Hepatocyte (in vitro differentiated cells): ENCODE measurements at regions not wholly inside any gene's neighbourhood (a gene's known extent, or its start where the extent isn't known, plus 50 kb on each side); places are given as distances from the start of the nearest gene placed in this dataset.

Source experiments
- DNase-seq: peaks from one replicate; pipeline ENCODE4 v3.0.0-alpha.2; 2016; ENCODE audit warnings: low spot score
- H2AFZ ChIP-seq: fragments of 200-600 bp; sonication (generic); 2 replicates; pipeline ENCODE4 v1.6.0; 2016; ENCODE audit warnings: antibody characterized with exemption, mild to moderate bottlenecking
- H3K27ac ChIP-seq: fragments of 200-600 bp; sonication (generic); 2 replicates; pipeline ENCODE4 v1.5.1; 2016; ENCODE audit warnings: mild to moderate bottlenecking
- H3K27me3 ChIP-seq: fragments of 200-600 bp; sonication (generic); 2 replicates; pipeline ENCODE4 v1.6.1; 2016
- H3K36me3 ChIP-seq: fragments of 200-600 bp; sonication (generic); replicated peaks from 2 replicates; pipeline ENCODE4 v1.5.1; 2016; ENCODE audit warnings: low read depth; ENCODE audit not compliant: insufficient read depth
- H3K4me1 ChIP-seq: fragments of 200-600 bp; sonication (generic); 2 replicates; pipeline ENCODE4 v1.5.1; 2016; ENCODE audit warnings: mild to moderate bottlenecking, moderate library complexity; ENCODE audit not compliant: insufficient read depth
- H3K4me2 ChIP-seq: fragments of 200-600 bp; sonication (generic); 2 replicates; pipeline ENCODE4 v1.6.0; 2016
- H3K4me3 ChIP-seq: fragments of 200-600 bp; sonication (generic); 2 replicates; pipeline ENCODE4 v1.5.1; 2016; ENCODE audit warnings: mild to moderate bottlenecking
- H3K79me2 ChIP-seq: fragments of 200-600 bp; sonication (generic); 2 replicates; pipeline ENCODE4 v1.6.0; 2017; ENCODE audit warnings: mild to moderate bottlenecking
- H3K9me2 ChIP-seq: fragments of 200-600 bp; sonication (generic); replicated peaks from 2 replicates; pipeline ENCODE4 v1.6.0; 2017; ENCODE audit warnings: mild to moderate bottlenecking; ENCODE audit not compliant: insufficient read depth
- H3K9me3 ChIP-seq: fragments of 200-600 bp; sonication (generic); 2 replicates; pipeline ENCODE4 v1.5.1; 2016; ENCODE audit warnings: low read depth, mild to moderate bottlenecking
- H4K20me1 ChIP-seq: fragments of 200-600 bp; sonication (generic); 2 replicates; pipeline ENCODE4 v1.6.0; 2016; ENCODE audit warnings: mild to moderate bottlenecking; ENCODE audit not compliant: insufficient read depth, poor library complexity, severe bottlenecking
- EZH2 ChIP-seq: fragments of 200-600 bp; sonication (generic); IDR thresholded peaks from 2 replicates; pipeline ENCODE4 v1.6.1; 2016; ENCODE audit warnings: antibody characterized with exemption, mild to moderate bottlenecking, borderline replicate concordance
- EZH2phosphoT487 ChIP-seq: fragments of 200-600 bp; sonication (generic); IDR thresholded peaks from one replicate; pipeline ENCODE4 v1.6.1; 2018; ENCODE audit warnings: antibody characterized with exemption, mild to moderate bottlenecking, low read depth, moderate library complexity; ENCODE audit not compliant: unreplicated experiment, severe bottlenecking
- WGBS: methylation state at CpG from one replicate; pipeline ENCODE4 v1.1.6; 2016; ENCODE audit warnings: low lambda C conversion rate; ENCODE audit errors: missing lambda C conversion rate; 5-methylcytosine and 5-hydroxymethylcytosine counted together
- TF ChIP-seq, protein P1 (sequence below): fragments of 200-600 bp; sonication (generic); IDR thresholded peaks from 2 replicates; pipeline ENCODE4 v1.5.1; 2016; ENCODE audit warnings: antibody characterized with exemption, mild to moderate bottlenecking; ENCODE audit not compliant: poor library complexity

DNA sequence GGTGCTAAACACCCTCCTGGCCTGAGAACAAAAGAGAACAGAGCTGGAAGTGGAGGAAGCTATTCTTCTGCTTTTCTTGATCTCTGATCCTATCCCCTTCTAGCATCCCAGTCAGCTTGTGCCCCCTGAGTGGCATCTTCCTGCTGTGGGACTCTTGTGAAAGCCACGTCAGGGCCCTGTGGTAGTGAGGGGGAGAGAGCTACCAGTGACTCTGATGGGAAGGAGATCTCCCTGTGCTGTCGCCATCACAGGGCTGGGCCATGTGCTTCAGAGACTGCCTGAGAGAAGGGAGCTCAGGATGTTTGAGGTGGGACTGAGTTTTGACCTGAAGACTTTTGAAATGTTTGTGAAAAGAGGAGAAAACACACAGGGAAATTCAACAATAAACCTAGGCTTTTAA lies 107.6 kb upstream of the FUT8 start:
- Histone ChIP-seq H3K4me3 (no peak overlapping the region), H3K4me2 (no peak overlapping the region), H3K36me3 (no peaks in the 10 kb centered on the region), H3K27ac (no peak overlapping the region), H3K9me3 (no peaks in the 10 kb centered on the region), H4K20me1 (no peaks in the 10 kb centered on the region), H2AFZ (no peak overlapping the region), H3K4me1 (peaks cover 24% of the 10 kb centered on the region), H3K79me2 (no peaks in the 10 kb centered on the region), H3K9me2 (no peaks in the 10 kb centered on the region), H3K27me3 (no peaks in the 10 kb centered on the region)
- TF ChIP-seq EZH2phosphoT487 (no peak), EZH2 (no peak)
- TF ChIP-seq, protein P1, sequence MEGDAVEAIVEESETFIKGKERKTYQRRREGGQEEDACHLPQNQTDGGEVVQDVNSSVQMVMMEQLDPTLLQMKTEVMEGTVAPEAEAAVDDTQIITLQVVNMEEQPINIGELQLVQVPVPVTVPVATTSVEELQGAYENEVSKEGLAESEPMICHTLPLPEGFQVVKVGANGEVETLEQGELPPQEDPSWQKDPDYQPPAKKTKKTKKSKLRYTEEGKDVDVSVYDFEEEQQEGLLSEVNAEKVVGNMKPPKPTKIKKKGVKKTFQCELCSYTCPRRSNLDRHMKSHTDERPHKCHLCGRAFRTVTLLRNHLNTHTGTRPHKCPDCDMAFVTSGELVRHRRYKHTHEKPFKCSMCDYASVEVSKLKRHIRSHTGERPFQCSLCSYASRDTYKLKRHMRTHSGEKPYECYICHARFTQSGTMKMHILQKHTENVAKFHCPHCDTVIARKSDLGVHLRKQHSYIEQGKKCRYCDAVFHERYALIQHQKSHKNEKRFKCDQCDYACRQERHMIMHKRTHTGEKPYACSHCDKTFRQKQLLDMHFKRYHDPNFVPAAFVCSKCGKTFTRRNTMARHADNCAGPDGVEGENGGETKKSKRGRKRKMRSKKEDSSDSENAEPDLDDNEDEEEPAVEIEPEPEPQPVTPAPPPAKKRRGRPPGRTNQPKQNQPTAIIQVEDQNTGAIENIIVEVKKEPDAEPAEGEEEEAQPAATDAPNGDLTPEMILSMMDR, result no peak
- WGBS, result 92% methylated on average over 2 of the region's 2 CpGs
- no peak for DNase-seq

DNA sequence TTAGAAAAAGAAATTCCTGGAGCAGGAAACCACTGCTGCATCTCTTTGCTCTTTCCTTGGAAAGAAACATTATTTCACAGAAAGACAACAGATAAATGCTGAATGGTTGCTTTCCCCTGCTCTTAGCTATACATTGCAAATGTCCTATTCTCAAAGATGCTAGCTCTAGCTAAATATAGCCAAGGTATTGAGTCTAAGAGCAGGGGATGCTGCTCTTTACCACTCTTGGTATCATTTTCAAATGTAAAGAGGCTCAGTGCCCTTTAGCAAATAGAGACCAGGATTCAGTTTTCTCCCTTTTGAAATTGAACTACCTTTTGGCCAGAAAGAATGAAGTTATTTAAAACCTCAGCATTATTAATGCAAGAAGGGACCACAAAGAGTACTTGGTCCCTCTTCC lies 104.0 kb upstream of the FUT8 start:
- Histone ChIP-seq H4K20me1 (no peaks in the 10 kb centered on the region), H3K27ac (no peak overlapping the region), H3K4me2 (no peak overlapping the region), H3K4me3 (no peak overlapping the region), H3K4me1 (peaks cover 10% of the 10 kb centered on the region), H3K36me3 (no peaks in the 10 kb centered on the region), H3K27me3 (no peaks in the 10 kb centered on the region), H3K9me2 (no peaks in the 10 kb centered on the region), H2AFZ (no peak overlapping the region), H3K9me3 (no peaks in the 10 kb centered on the region), H3K79me2 (no peaks in the 10 kb centered on the region)
- no peak for DNase-seq
- TF ChIP-seq, protein P1, result no peak
- no peak for TF ChIP-seq EZH2phosphoT487
- TF ChIP-seq EZH2, result no peak

DNA sequence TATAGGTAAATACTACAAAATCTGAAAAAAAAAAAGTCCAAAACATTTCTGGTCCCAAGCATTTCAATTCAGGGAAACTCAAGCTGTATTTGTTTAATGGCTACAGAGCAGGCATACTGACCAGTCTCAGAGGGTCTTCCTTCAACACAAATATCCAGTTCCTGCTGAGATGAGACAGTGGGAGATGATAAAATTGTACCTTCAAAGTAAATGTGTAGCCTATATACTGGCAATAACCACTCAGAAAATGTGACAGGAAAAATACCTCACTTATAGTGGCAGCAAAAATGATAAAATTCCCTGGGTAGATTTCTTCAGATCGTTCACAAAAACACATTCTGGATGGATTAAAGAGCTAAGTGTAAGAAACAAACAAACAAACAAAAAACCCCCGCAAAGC lies 102.0 kb upstream of the FUT8 start:
- Histone ChIP-seq H3K27ac (no peak overlapping the region), H3K9me2 (no peaks in the 10 kb centered on the region), H3K4me3 (no peak overlapping the region), H3K4me2 (no peak overlapping the region), H3K27me3 (no peaks in the 10 kb centered on the region), H2AFZ (no peak overlapping the region), H3K4me1 (peaks cover 5% of the 10 kb centered on the region), H3K9me3 (no peaks in the 10 kb centered on the region), H4K20me1 (no peaks in the 10 kb centered on the region), H3K79me2 (no peaks in the 10 kb centered on the region), H3K36me3 (no peaks in the 10 kb centered on the region)
- TF ChIP-seq EZH2 (no peak), EZH2phosphoT487 (no peak)
- TF ChIP-seq, protein P1, result no peak
- whole genome bisulfite sequencing, result 79% methylated on average over 2 of the region's 2 CpGs
- DNase-seq, result no peak

DNA sequence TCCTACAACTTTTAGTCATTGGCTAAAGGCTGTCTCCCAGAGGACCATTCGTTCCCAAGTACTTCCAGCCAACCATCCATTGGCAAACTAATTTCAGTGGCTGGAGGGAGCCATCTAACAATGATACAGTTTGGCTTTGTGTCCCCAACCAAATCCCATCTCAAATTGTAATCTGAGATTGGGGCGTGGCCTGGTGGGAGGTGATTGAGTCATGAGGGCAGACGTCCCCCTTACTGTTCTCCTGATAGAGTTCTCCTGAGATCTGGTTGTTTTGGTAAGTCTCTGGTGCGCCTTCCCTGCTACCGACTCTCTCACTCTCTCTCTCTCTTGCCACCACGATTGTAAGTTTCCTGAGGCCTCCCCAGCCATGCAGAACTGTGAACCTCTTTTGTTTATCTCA lies 99.7 kb upstream of the FUT8 start:
- Histone ChIP-seq H3K79me2 (no peaks in the 10 kb centered on the region), H4K20me1 (no peaks in the 10 kb centered on the region), H3K9me2 (no peaks in the 10 kb centered on the region), H3K27ac (no peak overlapping the region), H3K9me3 (no peaks in the 10 kb centered on the region), H3K36me3 (no peaks in the 10 kb centered on the region), H3K27me3 (no peaks in the 10 kb centered on the region), H3K4me2 (no peak overlapping the region), H3K4me1 (peaks cover 5% of the 10 kb centered on the region), H3K4me3 (no peak overlapping the region), H2AFZ (no peak overlapping the region)
- WGBS, result 85% methylated on average over 6 of the region's 6 CpGs
- no peak for TF ChIP-seq EZH2phosphoT487
- TF ChIP-seq EZH2, result no peak
- TF ChIP-seq, protein P1, result no peak
- no peak for DNase-seq
